ENCODE measurements at regions not wholly inside any gene's neighbourhood (a gene's known extent, or its start where the extent isn't known, plus 50 kb on each side); places are given as distances from the start of the nearest gene placed in this dataset.

GRCh38 chr12:58712976-58713375, 207.3 kb downstream of the LRIG3 start:
- no peaks in the 10 kb centered on the region for H3K4me1 ChIP-seq (ENCODE audit: control insufficient read depth in 1 of 2, insufficient read depth in 2 of 2, low read length in 2 of 2)
- H3K27ac ChIP-seq (ENCODE audit: low read depth, low read length) = no peak overlapping the region
- H3K9me3 ChIP-seq (ENCODE audit: control insufficient read depth in 1 of 2, low read length in 2 of 2) = peaks cover 0 to 5% of the 10 kb centered on the region in 2 donors
- no peaks in the 10 kb centered on the region for H3K36me3 ChIP-seq (ENCODE audit: control insufficient read depth in 1 of 2, insufficient read depth in 2 of 2, low read length in 2 of 2)
- no peaks in the 10 kb centered on the region for H3K27me3 ChIP-seq (ENCODE audit: control insufficient read depth in 1 of 2, insufficient read depth in 2 of 2, low read length in 2 of 2)
- no peak overlapping the region for H3K9ac ChIP-seq (ENCODE audit: low read depth in 1 of 2, low read length in 2 of 2)
- H3K4me3 ChIP-seq (ENCODE audit: low read depth in 1 of 2, low read length in 2 of 2) = no peak overlapping the region

- Histone ChIP-seq H3K4me3 (ENCODE audit: low read depth in 1 of 2, low read length in 2 of 2) (no peak overlapping the region), H3K27me3 (ENCODE audit: control insufficient read depth in 1 of 2, insufficient read depth in 2 of 2, low read length in 2 of 2) (no peaks in the 10 kb centered on the region), H3K27ac (ENCODE audit: low read depth, low read length) (no peak overlapping the region), H3K9ac (ENCODE audit: low read depth in 1 of 2, low read length in 2 of 2) (no peak overlapping the region), H3K4me1 (ENCODE audit: control insufficient read depth in 1 of 2, insufficient read depth in 2 of 2, low read length in 2 of 2) (no peaks in the 10 kb centered on the region), H3K36me3 (ENCODE audit: control insufficient read depth in 1 of 2, insufficient read depth in 2 of 2, low read length in 2 of 2) (no peaks in the 10 kb centered on the region), H3K9me3 (ENCODE audit: control insufficient read depth in 1 of 2, low read length in 2 of 2) (no peaks in the 10 kb centered on the region)
These were observed 201.1 kb downstream of the LRIG3 start for GRCh38 chr12:58719161-58719560.

DNA sequence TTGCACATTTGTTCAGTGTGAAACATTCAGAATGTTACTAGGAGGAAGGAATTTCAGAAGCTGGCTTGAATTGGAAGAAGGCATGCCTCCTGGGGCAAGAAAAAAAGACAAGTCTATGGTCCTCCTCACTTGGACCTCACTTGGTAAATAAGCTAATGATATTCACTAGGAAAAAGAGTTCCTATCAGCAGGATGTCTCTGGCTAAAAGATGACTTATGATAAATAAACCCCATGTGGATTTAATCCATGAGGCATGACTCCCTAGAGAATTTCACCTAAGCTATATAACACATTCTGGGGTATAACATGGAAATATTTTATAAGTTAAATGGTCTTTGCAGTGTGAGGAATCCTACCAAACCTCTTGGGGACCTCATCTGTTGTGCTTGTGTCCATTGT, 199.9 kb downstream of the LRIG3 start:
- Histone ChIP-seq H3K9me3 (ENCODE audit: control insufficient read depth in 1 of 2, low read length in 2 of 2) (no peaks in the 10 kb centered on the region), H3K9ac (ENCODE audit: low read depth in 1 of 2, low read length in 2 of 2) (no peak overlapping the region), H3K27me3 (ENCODE audit: control insufficient read depth in 1 of 2, insufficient read depth in 2 of 2, low read length in 2 of 2) (no peaks in the 10 kb centered on the region), H3K27ac (ENCODE audit: low read depth, low read length) (no peak overlapping the region), H3K4me1 (ENCODE audit: control insufficient read depth in 1 of 2, insufficient read depth in 2 of 2, low read length in 2 of 2) (no peaks in the 10 kb centered on the region), H3K4me3 (ENCODE audit: low read depth in 1 of 2, low read length in 2 of 2) (no peak overlapping the region), H3K36me3 (ENCODE audit: control insufficient read depth in 1 of 2, insufficient read depth in 2 of 2, low read length in 2 of 2) (no peaks in the 10 kb centered on the region)

DNA sequence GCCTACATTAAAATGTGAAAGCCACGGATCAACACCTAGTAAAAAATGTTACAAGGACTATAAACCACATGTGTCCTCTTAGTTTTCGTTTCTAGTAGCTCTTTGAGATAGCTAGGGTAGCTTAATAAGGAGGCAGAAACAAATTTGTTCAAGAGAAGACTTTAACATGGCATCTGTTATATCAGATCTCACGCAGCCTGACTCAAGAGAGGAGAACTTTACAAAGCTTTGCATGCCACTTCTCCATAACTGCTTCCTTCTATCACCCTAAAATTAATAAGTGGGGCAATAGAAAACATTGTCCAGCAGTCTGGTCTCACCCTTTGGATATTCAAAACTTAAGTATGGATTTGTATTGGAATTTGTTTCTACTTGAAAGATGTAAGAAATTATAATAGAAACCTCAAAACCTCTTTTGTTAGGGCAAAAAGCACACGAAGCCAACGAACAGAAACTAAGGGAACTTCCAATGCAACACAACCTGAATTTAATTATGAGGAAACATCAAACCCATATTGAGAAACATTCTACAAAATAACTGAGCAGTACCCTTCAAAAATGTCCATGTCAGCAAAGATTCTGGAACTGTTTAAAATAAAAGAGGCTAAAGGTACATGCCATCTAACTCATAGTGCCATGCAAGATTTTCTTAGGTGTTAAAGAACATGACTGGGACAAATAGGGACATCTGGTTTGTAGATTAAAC, 194.8 kb downstream of the LRIG3 start:
- H3K9ac ChIP-seq (ENCODE audit: low read depth in 1 of 2, low read length in 2 of 2) = no peak overlapping the region
- H3K9me3 ChIP-seq (ENCODE audit: control insufficient read depth in 1 of 2, low read length in 2 of 2) = no peaks in the 10 kb centered on the region
- no peaks in the 10 kb centered on the region for H3K27me3 ChIP-seq (ENCODE audit: control insufficient read depth in 1 of 2, insufficient read depth in 2 of 2, low read length in 2 of 2)
- H3K36me3 ChIP-seq (ENCODE audit: control insufficient read depth in 1 of 2, insufficient read depth in 2 of 2, low read length in 2 of 2) = no peaks in the 10 kb centered on the region
- H3K4me1 ChIP-seq (ENCODE audit: control insufficient read depth in 1 of 2, insufficient read depth in 2 of 2, low read length in 2 of 2) = no peaks in the 10 kb centered on the region
- no peak overlapping the region for H3K27ac ChIP-seq (ENCODE audit: low read depth, low read length)
- no peak overlapping the region for H3K4me3 ChIP-seq (ENCODE audit: low read depth in 1 of 2, low read length in 2 of 2)

DNA sequence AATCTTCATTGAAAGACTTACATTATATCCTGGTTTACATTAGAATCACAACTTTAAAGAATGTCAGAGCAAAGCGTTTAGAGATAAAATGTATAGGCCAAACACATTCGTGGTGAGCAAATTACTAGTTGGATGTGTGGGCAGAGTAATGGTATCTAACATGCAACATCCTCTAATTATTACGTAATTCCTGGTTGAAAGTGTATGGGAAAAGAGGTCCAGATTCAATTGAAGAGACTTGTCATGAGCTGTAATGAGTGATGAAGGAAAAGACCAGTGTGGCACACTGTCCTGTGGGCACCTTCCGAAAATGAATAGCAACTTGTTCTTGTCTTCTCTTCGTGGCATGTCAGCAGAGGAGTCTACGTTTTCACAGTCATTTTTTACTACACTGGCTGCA, 192.8 kb downstream of the LRIG3 start:
- Histone ChIP-seq H3K9ac (ENCODE audit: low read depth in 1 of 2, low read length in 2 of 2) (no peak overlapping the region), H3K4me1 (ENCODE audit: control insufficient read depth in 1 of 2, insufficient read depth in 2 of 2, low read length in 2 of 2) (no peaks in the 10 kb centered on the region), H3K27ac (ENCODE audit: low read depth, low read length) (no peak overlapping the region), H3K36me3 (ENCODE audit: control insufficient read depth in 1 of 2, insufficient read depth in 2 of 2, low read length in 2 of 2) (no peaks in the 10 kb centered on the region), H3K9me3 (ENCODE audit: control insufficient read depth in 1 of 2, low read length in 2 of 2) (no peaks in the 10 kb centered on the region), H3K4me3 (ENCODE audit: low read depth in 1 of 2, low read length in 2 of 2) (no peak overlapping the region), H3K27me3 (ENCODE audit: control insufficient read depth in 1 of 2, insufficient read depth in 2 of 2, low read length in 2 of 2) (no peaks in the 10 kb centered on the region)

GRCh38 chr12:58728397-58728796, 191.9 kb downstream of the LRIG3 start:
- no peak overlapping the region for H3K27ac ChIP-seq (ENCODE audit: low read depth, low read length)
- H3K36me3 ChIP-seq (ENCODE audit: control insufficient read depth in 1 of 2, insufficient read depth in 2 of 2, low read length in 2 of 2) = no peaks in the 10 kb centered on the region
- no peaks in the 10 kb centered on the region for H3K27me3 ChIP-seq (ENCODE audit: control insufficient read depth in 1 of 2, insufficient read depth in 2 of 2, low read length in 2 of 2)
- no peak overlapping the region for H3K9ac ChIP-seq (ENCODE audit: low read depth in 1 of 2, low read length in 2 of 2)
- H3K4me3 ChIP-seq (ENCODE audit: low read depth in 1 of 2, low read length in 2 of 2) = no peak overlapping the region
- no peaks in the 10 kb centered on the region for H3K9me3 ChIP-seq (ENCODE audit: control insufficient read depth in 1 of 2, low read length in 2 of 2)
- no peaks in the 10 kb centered on the region for H3K4me1 ChIP-seq (ENCODE audit: control insufficient read depth in 1 of 2, insufficient read depth in 2 of 2, low read length in 2 of 2)

GRCh38 chr12:58731096-58731495, 189.2 kb downstream of the LRIG3 start:
- H3K9me3 ChIP-seq (ENCODE audit: control insufficient read depth in 1 of 2, low read length in 2 of 2) = no peaks in the 10 kb centered on the region
- no peak overlapping the region for H3K9ac ChIP-seq (ENCODE audit: low read depth in 1 of 2, low read length in 2 of 2)

GRCh38 chr12:58732894-58733293, 187.4 kb downstream of the LRIG3 start:
- no peaks in the 10 kb centered on the region for H3K27me3 ChIP-seq (ENCODE audit: control insufficient read depth in 1 of 2, insufficient read depth in 2 of 2, low read length in 2 of 2)
- H3K36me3 ChIP-seq (ENCODE audit: control insufficient read depth in 1 of 2, insufficient read depth in 2 of 2, low read length in 2 of 2) = no peaks in the 10 kb centered on the region
- H3K9ac ChIP-seq (ENCODE audit: low read depth in 1 of 2, low read length in 2 of 2) = no peak overlapping the region
- H3K4me1 ChIP-seq (ENCODE audit: control insufficient read depth in 1 of 2, insufficient read depth in 2 of 2, low read length in 2 of 2) = no peaks in the 10 kb centered on the region
- H3K9me3 ChIP-seq (ENCODE audit: control insufficient read depth in 1 of 2, low read length in 2 of 2) = no peaks in the 10 kb centered on the region
- no peak overlapping the region for H3K27ac ChIP-seq (ENCODE audit: low read depth, low read length)
- H3K4me3 ChIP-seq (ENCODE audit: low read depth in 1 of 2, low read length in 2 of 2) = no peak overlapping the region

More at GRCh38 chr12:58731096-58731495, 189.2 kb downstream of the LRIG3 start:
- Histone ChIP-seq H3K36me3 (ENCODE audit: control insufficient read depth in 1 of 2, insufficient read depth in 2 of 2, low read length in 2 of 2) (no peaks in the 10 kb centered on the region), H3K27me3 (ENCODE audit: control insufficient read depth in 1 of 2, insufficient read depth in 2 of 2, low read length in 2 of 2) (no peaks in the 10 kb centered on the region), H3K4me3 (ENCODE audit: low read depth in 1 of 2, low read length in 2 of 2) (no peak overlapping the region), H3K4me1 (ENCODE audit: control insufficient read depth in 1 of 2, insufficient read depth in 2 of 2, low read length in 2 of 2) (no peaks in the 10 kb centered on the region), H3K27ac (ENCODE audit: low read depth, low read length) (no peak overlapping the region)

DNA sequence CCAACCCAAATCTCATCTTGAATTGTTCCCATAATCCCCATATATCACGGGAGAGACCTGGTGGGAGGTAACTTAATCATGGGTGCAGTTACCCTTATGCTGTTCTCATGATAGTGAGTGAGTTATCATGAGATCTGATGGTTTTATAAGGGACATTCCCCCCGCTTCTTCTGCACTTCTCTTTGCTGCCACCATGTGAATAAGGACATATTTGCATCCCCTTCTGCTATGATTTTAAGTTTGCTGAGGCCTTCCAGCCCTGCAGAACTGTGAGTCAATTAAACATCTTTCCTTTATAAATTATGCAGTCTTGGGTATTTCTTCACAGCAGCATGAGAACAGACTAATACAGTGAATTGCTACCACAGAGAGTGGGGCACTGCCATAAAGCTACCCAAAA, 179.1 kb downstream of the LRIG3 start:
- Histone ChIP-seq H3K9ac (ENCODE audit: low read depth in 1 of 2, low read length in 2 of 2) (no peak overlapping the region), H3K27ac (ENCODE audit: low read depth, low read length) (no peak overlapping the region), H3K4me3 (ENCODE audit: low read depth in 1 of 2, low read length in 2 of 2) (no peak overlapping the region), H3K4me1 (ENCODE audit: control insufficient read depth in 1 of 2, insufficient read depth in 2 of 2, low read length in 2 of 2) (no peaks in the 10 kb centered on the region), H3K27me3 (ENCODE audit: control insufficient read depth in 1 of 2, insufficient read depth in 2 of 2, low read length in 2 of 2) (no peaks in the 10 kb centered on the region), H3K9me3 (ENCODE audit: control insufficient read depth in 1 of 2, low read length in 2 of 2) (no peaks in the 10 kb centered on the region), H3K36me3 (ENCODE audit: control insufficient read depth in 1 of 2, insufficient read depth in 2 of 2, low read length in 2 of 2) (no peaks in the 10 kb centered on the region)

DNA sequence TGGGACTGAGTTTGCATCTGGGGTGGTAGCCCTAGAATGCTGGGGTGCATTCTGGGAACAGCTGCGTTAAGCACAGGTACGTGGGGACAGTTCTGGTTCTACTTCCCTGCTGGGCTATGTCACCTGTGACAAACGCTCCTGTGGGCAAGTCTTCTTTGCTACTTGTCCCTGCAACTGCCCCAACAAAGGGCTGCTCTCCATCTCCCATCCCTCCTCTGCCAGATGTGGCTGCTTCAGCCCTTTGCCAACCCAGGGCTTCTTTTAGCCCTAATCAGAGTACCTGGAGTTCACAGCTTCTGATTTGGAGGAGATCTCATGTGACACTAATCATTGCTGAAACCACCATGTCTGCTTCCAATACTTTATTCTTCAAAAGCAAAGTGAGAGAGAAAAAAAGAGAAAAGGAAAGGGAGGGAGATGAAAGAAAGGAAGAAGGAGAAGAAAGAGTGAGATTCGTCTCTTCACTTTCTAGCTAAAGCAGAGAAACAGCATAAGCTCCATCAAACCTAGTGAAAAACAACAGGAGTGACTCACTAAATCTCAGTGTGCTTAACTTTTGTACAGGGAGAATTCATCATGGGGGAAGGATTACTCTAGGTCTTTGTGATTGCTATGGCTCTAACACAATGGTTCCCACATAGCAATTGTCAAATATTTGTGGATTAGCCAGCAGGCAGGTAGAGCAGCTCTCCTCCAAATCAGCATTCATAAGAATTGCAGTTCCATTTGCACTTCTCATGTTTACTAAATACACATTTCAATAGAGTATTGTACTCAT, 174.8 kb downstream of the LRIG3 start:
- Histone ChIP-seq H3K9ac (ENCODE audit: low read depth in 1 of 2, low read length in 2 of 2) (no peak overlapping the region), H3K27me3 (ENCODE audit: control insufficient read depth in 1 of 2, insufficient read depth in 2 of 2, low read length in 2 of 2) (no peaks in the 10 kb centered on the region), H3K36me3 (ENCODE audit: control insufficient read depth in 1 of 2, insufficient read depth in 2 of 2, low read length in 2 of 2) (no peaks in the 10 kb centered on the region), H3K9me3 (ENCODE audit: control insufficient read depth in 1 of 2, low read length in 2 of 2) (no peaks in the 10 kb centered on the region), H3K4me1 (ENCODE audit: control insufficient read depth in 1 of 2, insufficient read depth in 2 of 2, low read length in 2 of 2) (no peaks in the 10 kb centered on the region), H3K27ac (ENCODE audit: low read depth, low read length) (no peak overlapping the region), H3K4me3 (ENCODE audit: low read depth in 1 of 2, low read length in 2 of 2) (no peak overlapping the region)
